ENCODE measurements at regions not wholly inside any gene's neighbourhood (a gene's known extent, or its start where the extent isn't known, plus 50 kb on each side); places are given as distances from the start of the nearest gene placed in this dataset.
"Not testable (repeated sequence)": the region's sequence is repeated elsewhere in the genome, so short reads cannot be mapped to it uniquely, and the experiment has no call there.

GRCh38 chr11:126149759-126150625 is 61.5 kb downstream of the RPUSD4 start:
- no peak for DNase-seq

GRCh38 chr11:126148317-126148716 is 63.1 kb downstream of the RPUSD4 start:
- no peak for DNase-seq

- no peak for DNase-seq
Measured at GRCh38 chr11:126147208-126148111, 64.0 kb downstream of the RPUSD4 start.

DNA sequence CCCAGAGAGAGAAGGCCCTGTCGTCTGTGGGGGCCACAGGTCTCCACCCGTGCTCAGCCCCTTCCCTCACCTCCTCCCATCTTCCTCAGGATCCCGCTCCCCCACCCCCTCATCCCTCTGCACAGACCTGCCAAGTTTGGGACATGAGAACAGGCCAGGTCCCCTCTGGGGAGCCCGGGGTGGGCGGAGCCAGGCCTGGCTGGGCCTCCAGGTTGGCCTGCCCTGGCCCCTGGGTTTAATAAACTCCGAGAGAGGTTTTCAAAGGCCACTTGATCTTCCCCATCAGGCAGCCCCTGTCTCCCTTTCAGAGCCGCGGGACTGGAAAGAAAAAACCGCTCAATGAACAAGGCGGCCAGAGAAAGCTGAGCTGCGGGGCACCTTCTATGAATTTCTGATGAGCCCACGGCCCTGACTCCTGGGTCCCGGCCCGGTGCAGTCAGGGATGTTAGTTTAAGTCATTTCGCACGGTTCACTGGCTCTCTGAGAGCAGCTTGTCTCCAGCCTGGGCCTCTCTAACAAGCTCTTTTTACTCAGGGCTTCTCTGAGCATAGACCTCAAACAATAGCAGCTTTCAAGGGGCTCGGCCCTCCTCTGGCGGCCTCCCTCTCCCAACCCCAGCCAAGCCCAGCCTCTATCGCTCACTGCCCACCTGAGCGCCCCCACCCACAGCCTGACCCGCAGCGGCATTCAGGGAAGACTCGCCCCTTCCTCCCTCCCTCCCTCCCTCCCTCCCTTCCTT is 64.8 kb downstream of the RPUSD4 start:
- peak in 7 of 14 donors; percentile 13 to 34 (median 23) for DNase-seq

DNA sequence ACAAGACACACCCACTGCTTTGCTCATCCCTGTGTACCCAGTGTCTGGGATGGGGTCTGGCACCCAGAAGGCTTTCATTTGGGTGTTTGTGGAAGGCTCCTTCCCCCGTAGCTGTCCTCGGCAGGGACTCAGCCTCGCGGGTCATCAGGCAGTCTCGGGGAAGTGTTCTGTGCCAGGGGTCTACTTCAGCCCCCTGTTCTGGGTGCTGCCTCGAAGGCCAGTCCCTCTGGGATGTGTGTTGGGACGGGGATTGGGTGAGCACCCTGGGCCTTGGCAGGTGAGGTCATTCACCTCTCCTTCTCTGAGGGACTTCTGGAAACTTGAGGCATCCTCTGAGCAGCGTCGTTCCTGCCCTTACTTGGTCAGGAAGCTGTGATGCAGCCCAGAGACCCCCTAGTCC is 65.5 kb downstream of the RPUSD4 start:
- no peak for DNase-seq

- not testable (repeated sequence) for DNase-seq
Measured at GRCh38 chr11:126143491-126143890, 68.0 kb downstream of the RPUSD4 start.

DNA sequence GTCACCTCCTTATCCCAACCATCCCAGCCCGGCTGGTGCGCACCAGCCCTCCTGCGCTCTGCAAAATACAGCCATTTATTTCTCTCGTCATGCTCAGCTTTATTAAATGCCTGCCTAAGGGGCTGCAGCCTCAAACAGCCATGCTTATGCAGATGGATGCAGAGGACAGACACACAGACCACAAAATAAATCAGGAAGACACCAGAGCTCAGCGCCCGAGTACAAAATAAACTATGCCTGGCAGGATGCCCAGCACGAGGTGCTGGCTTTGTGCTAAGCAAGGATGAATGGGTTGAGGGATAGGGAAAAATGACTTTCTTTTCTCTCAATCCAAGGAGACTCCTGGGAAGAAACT is 70.5 kb downstream of the RPUSD4 start:
- peak in 6 of 14 donors; percentile 10 to 66 (median 18) for DNase-seq

- DNase-seq = no peak
Measured at GRCh38 chr11:126140201-126140925, 71.1 kb downstream of the RPUSD4 start.

- peak in 1 of 14 donors; percentile 93 for DNase-seq
Measured at GRCh38 chr11:126139111-126140091, 72.0 kb downstream of the RPUSD4 start.

DNA sequence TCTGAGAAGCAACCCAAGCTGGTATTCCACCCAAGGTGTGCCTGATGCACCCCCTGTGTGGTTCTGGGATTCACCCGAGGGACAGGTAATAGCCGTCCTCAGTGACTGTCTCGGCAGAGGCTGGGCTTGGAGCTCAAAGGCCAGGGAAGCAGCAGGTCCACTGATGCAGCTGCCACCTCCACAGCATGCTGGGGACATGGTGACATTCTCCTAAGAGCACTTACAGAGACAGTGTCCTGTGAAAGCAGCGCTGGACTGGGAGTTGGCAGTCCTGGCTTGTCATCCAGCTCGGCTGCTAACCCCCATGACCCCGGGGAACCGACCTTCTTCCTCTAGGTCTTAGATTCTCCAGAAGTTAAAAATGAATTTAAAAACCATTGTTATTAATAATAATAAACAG is 72.8 kb downstream of the RPUSD4 start:
- peak in 1 of 14 donors; percentile 32 for DNase-seq

GRCh38 chr11:126137136-126137535 is 74.3 kb downstream of the RPUSD4 start:
- no peak for DNase-seq

GRCh38 chr11:126136507-126136906 is 73.8 kb upstream of the CDON start:
- no peak for DNase-seq

- no peak for DNase-seq
Measured at GRCh38 chr11:126135235-126136176, 72.8 kb upstream of the CDON start.

GRCh38 chr11:126134461-126135155 is 71.9 kb upstream of the CDON start:
- DNase-seq = no peak

GRCh38 chr11:126133901-126134300 is 71.2 kb upstream of the CDON start:
- no peak for DNase-seq

GRCh38 chr11:126132319-126132718 is 69.7 kb upstream of the CDON start:
- DNase-seq = peak in 1 of 14 donors; percentile 93

- not testable (repeated sequence) for DNase-seq
Measured at GRCh38 chr11:126130781-126131180, 68.1 kb upstream of the CDON start.

DNA sequence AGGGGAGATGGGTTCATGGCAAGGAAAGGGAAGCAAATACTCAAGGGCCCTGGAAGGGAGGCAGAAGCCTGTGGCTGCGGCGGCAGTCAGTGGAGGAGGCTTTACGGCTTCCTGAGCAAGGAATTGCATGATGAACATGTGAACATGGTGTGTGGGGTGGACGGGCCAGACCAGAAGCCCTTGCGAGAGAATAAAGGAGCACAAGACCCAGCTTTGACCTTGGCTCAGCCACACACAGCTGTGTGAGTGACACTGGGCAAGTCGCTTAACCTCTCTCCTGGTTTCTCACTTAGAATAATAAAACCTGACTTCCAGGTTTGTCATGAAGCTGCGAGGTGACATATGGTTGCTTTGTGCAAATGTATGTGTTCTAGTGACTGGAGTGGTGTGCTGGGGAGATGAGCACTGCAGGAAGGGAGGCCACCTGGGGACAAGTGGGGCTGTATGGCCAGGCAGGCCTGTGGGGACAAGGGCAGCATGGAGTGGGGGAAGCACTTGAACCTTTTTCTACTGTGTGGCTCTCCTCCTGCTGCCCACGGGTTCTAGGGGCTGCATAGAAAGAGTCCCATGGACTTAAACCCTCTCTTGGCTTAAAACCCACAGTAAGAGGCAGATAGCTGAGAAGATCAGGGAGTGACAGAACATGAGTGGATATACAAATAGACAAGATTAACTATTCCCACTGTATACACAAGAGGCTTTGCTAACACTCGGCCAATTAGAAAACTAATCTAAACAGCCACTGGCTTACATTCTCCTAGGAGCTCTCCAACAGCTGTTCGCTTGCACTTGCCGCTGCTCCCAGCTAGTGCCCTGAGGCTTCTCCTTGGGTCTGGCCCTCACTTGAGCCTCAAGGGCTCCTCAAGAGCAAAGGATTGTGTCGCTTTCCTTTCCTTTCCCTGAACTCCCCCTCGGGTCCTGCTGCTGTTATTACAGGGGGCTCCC is 67.3 kb upstream of the CDON start:
- no peak for DNase-seq

All from C1 segment of cervical spinal cord (tissue), 14 donors.